Gastroesophageal sphincter (tissue), 3 donors: ENCODE measurements at regions not wholly inside any gene's neighbourhood (a gene's known extent, or its start where the extent isn't known, plus 50 kb on each side); places are given as distances from the start of the nearest gene placed in this dataset.

Experiments
- POLR2A ChIP-seq, 2 donors: fragments of 450-650 bp; IDR thresholded peaks; one replicate each; pipeline ENCODE4 v1.6.1; 2017; ENCODE audit warnings: antibody characterized with exemption in 2 of 2, mild to moderate bottlenecking in 2 of 2, moderate library complexity in 1 of 2
- TF ChIP-seq, protein P1 (sequence below), 4 experiments: fragments of 200-600 bp in 2 of 4; fragments of 450-650 bp in 2 of 4; sonication (generic) in 1 of 4; IDR thresholded peaks; one replicate each; pipeline ENCODE4 v1.5.1; 2017 to 2019; ENCODE audit warnings: antibody characterized with exemption in 4 of 4, mild to moderate bottlenecking in 2 of 4, moderate library complexity in 2 of 4

DNA sequence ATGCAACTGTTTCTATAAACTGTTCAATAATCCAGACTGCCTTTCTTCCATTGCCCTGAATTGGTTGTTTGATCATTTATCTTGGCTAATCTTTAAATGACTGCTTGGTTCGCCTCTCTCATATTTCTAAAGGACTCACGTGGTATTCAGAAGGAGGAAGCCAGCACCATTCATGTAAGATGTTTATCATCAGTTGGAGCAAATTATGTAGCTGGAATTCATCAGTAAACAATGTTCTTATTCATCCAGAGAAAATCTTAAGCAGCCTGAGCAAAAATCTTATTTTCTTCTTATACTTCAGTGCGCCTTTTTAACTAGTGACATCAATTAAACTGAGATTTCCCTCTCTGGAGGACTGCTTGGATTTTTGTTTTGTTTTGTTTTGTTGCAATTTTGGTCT is 538.7 kb upstream of the TMEM132C start:
- TF ChIP-seq, protein P1, sequence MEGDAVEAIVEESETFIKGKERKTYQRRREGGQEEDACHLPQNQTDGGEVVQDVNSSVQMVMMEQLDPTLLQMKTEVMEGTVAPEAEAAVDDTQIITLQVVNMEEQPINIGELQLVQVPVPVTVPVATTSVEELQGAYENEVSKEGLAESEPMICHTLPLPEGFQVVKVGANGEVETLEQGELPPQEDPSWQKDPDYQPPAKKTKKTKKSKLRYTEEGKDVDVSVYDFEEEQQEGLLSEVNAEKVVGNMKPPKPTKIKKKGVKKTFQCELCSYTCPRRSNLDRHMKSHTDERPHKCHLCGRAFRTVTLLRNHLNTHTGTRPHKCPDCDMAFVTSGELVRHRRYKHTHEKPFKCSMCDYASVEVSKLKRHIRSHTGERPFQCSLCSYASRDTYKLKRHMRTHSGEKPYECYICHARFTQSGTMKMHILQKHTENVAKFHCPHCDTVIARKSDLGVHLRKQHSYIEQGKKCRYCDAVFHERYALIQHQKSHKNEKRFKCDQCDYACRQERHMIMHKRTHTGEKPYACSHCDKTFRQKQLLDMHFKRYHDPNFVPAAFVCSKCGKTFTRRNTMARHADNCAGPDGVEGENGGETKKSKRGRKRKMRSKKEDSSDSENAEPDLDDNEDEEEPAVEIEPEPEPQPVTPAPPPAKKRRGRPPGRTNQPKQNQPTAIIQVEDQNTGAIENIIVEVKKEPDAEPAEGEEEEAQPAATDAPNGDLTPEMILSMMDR (IDR thresholded peaks at IDR 0.05), result no peak
- TF ChIP-seq POLR2A (IDR thresholded peaks at IDR 0.05), result no peak
